Loucy (cell line): ENCODE measurements at regions not wholly inside any gene's neighbourhood (a gene's known extent, or its start where the extent isn't known, plus 50 kb on each side); places are given as distances from the start of the nearest gene placed in this dataset.

Experiments
- H2AFZ ChIP-seq: fragments of 200-600 bp; sonication (generic); 2 replicates; pipeline ENCODE4 v1.6.0; 2016; ENCODE audit warnings: antibody characterized with exemption, mild to moderate bottlenecking, low read length, moderate library complexity
- H3F3A ChIP-seq: fragments of 200-600 bp; 2 replicates; pipeline ENCODE4 v1.6.0; 2016; ENCODE audit warnings: antibody characterized with exemption, low read depth, mild to moderate bottlenecking
- H3K27me3 ChIP-seq: fragments of 200-600 bp; sonication (generic); 2 replicates; pipeline ENCODE4 v1.6.1; 2014; ENCODE audit warnings: low read length, mild to moderate bottlenecking; ENCODE audit not compliant: insufficient read depth, poor library complexity, severe bottlenecking
- H3K36me3 ChIP-seq: fragments of 200-600 bp; sonication (generic); 2 replicates; pipeline ENCODE4 v1.6.1; 2016; ENCODE audit warnings: low read length; ENCODE audit not compliant: insufficient read depth
- H3K4me1 ChIP-seq: fragments of 200-600 bp; sonication (generic); 2 replicates; pipeline ENCODE4 v1.5.1; 2014; ENCODE audit warnings: low read length, mild to moderate bottlenecking; ENCODE audit not compliant: insufficient read depth, poor library complexity, severe bottlenecking
- H3K4me2 ChIP-seq: fragments of 200-600 bp; sonication (generic); 2 replicates; pipeline ENCODE4 v1.6.0; 2014; ENCODE audit warnings: antibody characterized with exemption, low read length, low read depth, mild to moderate bottlenecking; ENCODE audit not compliant: poor library complexity, severe bottlenecking
- H3K4me3 ChIP-seq: fragments of 200-600 bp; sonication (generic); 2 replicates; pipeline ENCODE4 v1.5.1; 2014; ENCODE audit warnings: low read length, mild to moderate bottlenecking, mixed read lengths; ENCODE audit not compliant: poor library complexity, severe bottlenecking
- H3K79me2 ChIP-seq: fragments of 200-600 bp; sonication (generic); 2 replicates; pipeline ENCODE4 v1.6.1; 2014; ENCODE audit warnings: low read length; ENCODE audit not compliant: insufficient read depth
- H3K9ac ChIP-seq: fragments of 200-600 bp; sonication (generic); 2 replicates; pipeline ENCODE4 v1.6.0; 2014; ENCODE audit warnings: mild to moderate bottlenecking, low read depth, low read length, moderate library complexity; ENCODE audit not compliant: poor library complexity, severe bottlenecking
- H3K9me2 ChIP-seq: fragments of 200-600 bp; sonication (generic); replicated peaks from 2 replicates; pipeline ENCODE4 v1.6.1; 2016; ENCODE audit warnings: low read depth, low read length, mixed read lengths
- H3K9me3 ChIP-seq: fragments of 200-600 bp; sonication (generic); 2 replicates; pipeline ENCODE4 v1.6.1; 2014; ENCODE audit warnings: mild to moderate bottlenecking, antibody characterized with exemption, low read length, low read depth; ENCODE audit not compliant: insufficient read depth
- H4K20me1 ChIP-seq: fragments of 200-600 bp; sonication (generic); 2 replicates; pipeline ENCODE4 v1.6.0; 2014; ENCODE audit warnings: antibody characterized with exemption, low read length, mild to moderate bottlenecking; ENCODE audit not compliant: insufficient read depth, poor library complexity, severe bottlenecking
- EZH2phosphoT487 ChIP-seq: fragments of 200-600 bp; IDR thresholded peaks from 2 replicates; pipeline ENCODE4 v1.6.1; 2018; ENCODE audit warnings: antibody characterized with exemption, mild to moderate bottlenecking, moderate library complexity, borderline replicate concordance
- TF ChIP-seq, protein P1 (sequence below): fragments of 200-600 bp; sonication (generic); conservative IDR thresholded peaks from 2 replicates; pipeline ENCODE4 v1.5.1; 2014; ENCODE audit warnings: mild to moderate bottlenecking, antibody characterized with exemption, low read length

- peaks cover 46% of the 10 kb centered on the region; the same call in 1 of the 2 replicates for H3K36me3 ChIP-seq
- H2AFZ ChIP-seq, result no peak overlapping the region
- H3K4me3 ChIP-seq, result no peak overlapping the region
- TF ChIP-seq EZH2phosphoT487, result no peak
- TF ChIP-seq, protein P1, sequence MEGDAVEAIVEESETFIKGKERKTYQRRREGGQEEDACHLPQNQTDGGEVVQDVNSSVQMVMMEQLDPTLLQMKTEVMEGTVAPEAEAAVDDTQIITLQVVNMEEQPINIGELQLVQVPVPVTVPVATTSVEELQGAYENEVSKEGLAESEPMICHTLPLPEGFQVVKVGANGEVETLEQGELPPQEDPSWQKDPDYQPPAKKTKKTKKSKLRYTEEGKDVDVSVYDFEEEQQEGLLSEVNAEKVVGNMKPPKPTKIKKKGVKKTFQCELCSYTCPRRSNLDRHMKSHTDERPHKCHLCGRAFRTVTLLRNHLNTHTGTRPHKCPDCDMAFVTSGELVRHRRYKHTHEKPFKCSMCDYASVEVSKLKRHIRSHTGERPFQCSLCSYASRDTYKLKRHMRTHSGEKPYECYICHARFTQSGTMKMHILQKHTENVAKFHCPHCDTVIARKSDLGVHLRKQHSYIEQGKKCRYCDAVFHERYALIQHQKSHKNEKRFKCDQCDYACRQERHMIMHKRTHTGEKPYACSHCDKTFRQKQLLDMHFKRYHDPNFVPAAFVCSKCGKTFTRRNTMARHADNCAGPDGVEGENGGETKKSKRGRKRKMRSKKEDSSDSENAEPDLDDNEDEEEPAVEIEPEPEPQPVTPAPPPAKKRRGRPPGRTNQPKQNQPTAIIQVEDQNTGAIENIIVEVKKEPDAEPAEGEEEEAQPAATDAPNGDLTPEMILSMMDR, result no peak
- H3K9ac ChIP-seq, result no peak overlapping the region
- H3K27me3 ChIP-seq, result no peaks in the 10 kb centered on the region
- H3K4me1 ChIP-seq, result no peaks in the 10 kb centered on the region
- no peaks in the 10 kb centered on the region for H3K9me2 ChIP-seq
- H3F3A ChIP-seq, result no peaks in the 10 kb centered on the region
- H3K79me2 ChIP-seq, result peaks cover 5% of the 10 kb centered on the region; the same call in 1 of the 2 replicates
- H3K9me3 ChIP-seq, result no peaks in the 10 kb centered on the region
- H4K20me1 ChIP-seq, result no peaks in the 10 kb centered on the region
- H3K4me2 ChIP-seq, result no peak overlapping the region
These were observed 50.4 kb upstream of the ASPRV1 start for GRCh38 chr2:70011786-70012185.

DNA sequence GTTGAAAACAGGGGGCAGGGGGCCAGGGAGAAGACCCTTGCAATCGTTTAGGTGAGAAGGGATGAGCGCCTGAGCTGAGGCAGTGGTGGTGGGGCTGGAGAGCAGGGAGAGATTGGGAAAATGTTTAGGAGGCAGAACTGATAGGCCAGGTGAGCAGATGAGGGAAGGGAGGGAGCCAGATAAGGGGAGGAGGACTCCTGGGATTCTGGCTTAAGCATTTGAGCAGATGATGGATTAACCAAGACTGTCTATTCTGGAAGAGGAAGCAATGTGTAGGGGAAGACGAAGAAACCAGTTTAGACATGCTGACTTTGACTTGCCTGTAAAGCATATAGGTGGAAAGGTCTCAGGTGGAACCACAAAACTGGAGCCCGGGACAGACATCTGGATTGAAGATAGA lies 49.9 kb upstream of the ASPRV1 start:
- Histone ChIP-seq H3K4me3 (no peak overlapping the region), H3K79me2 (peaks cover 5% of the 10 kb centered on the region; the same call in 1 of the 2 replicates), H3K9me3 (no peaks in the 10 kb centered on the region), H3K9ac (no peak overlapping the region), H3K36me3 (peaks cover 42% of the 10 kb centered on the region; the same call in 1 of the 2 replicates), H4K20me1 (no peaks in the 10 kb centered on the region), H3F3A (no peaks in the 10 kb centered on the region), H3K9me2 (no peaks in the 10 kb centered on the region), H2AFZ (no peak overlapping the region), H3K4me1 (no peaks in the 10 kb centered on the region), H3K4me2 (no peak overlapping the region), H3K27me3 (no peaks in the 10 kb centered on the region)
- TF ChIP-seq, protein P1, result no peak
- TF ChIP-seq EZH2phosphoT487, result no peak
